K562 (cell line): ENCODE measurements at regions not wholly inside any gene's neighbourhood (a gene's known extent, or its start where the extent isn't known, plus 50 kb on each side); places are given as distances from the start of the nearest gene placed in this dataset.

Experiments
- ATAC-seq: fragments of 200-7000 bp; cut with Tn5 transposase; 3 replicates; pipeline ENCODE4 v1.9.1; 2020; ENCODE audit warnings: moderate library complexity
- BruUV-seq: library from RNA; stranded (reverse); fragments of 400-500 nt; replicated peaks from 2 replicates; lab custom pipeline; 2021; lab: Mats Ljungman, UMichigan
- CTCF ChIA-PET: fragments of 300-600 bp; formaldehyde crosslinking; extraction: SDS; loops from one replicate; lab custom pipeline; 2021; ENCODE audit warnings: low intra/inter-chr PET ratio; lab: Yijun Ruan, JAX
- POLR2A ChIA-PET: fragments of 300-600, 350-650 bp; sonication (Branson Sonifier 250); formaldehyde crosslinking; extraction: SDS; loops from one replicate; lab custom pipeline; 2021; ENCODE audit warnings: antibody characterized with exemption, inconsistent platforms; lab: Yijun Ruan, JAX
- DNase-seq, 4 experiments: peaks; one replicate each; pipeline versions ENCODE4 v3.0.0 to v3.0.0-alpha.2; 2011 to 2018; ENCODE audit warnings: low spot score in 3 of 4, mixed read lengths in 3 of 4; ENCODE audit errors: extremely low read depth in 1 of 4
- FAIRE-seq: peaks from 2 replicates; lab custom pipeline; 2011; peaks lifted over from hg19 to GRCh38; lab: Jason Lieb, UNC
- H2AFZ ChIP-seq: 2 replicates; pipeline ENCODE4 v1.6.0; 2011; ENCODE audit warnings: low read depth, low read length, control low read depth, inconsistent platforms
- H3K27ac ChIP-seq: fragments of 200-600 bp; 3 replicates; pipeline ENCODE4 v1.8.0; 2011; ENCODE audit warnings: low read depth, mild to moderate bottlenecking, control low read depth, inconsistent platforms, low read length, moderate library complexity, mixed read lengths; ENCODE audit errors: extremely low read depth
- H3K27me3 ChIP-seq, 2 experiments: fragments of 300-600 bp in 1 of 2; 2 replicates in 1 of 2; 3 replicates in 1 of 2; pipeline versions ENCODE4 v1.6.0 to v1.8.0; 2011; ENCODE audit warnings: inconsistent platforms in 2 of 2, low read length in 2 of 2, mild to moderate bottlenecking in 1 of 2, mixed read lengths in 1 of 2, moderate library complexity in 1 of 2; ENCODE audit not compliant: control insufficient read depth in 2 of 2, insufficient read depth in 2 of 2
- H3K36me3 ChIP-seq: fragments of 300-600 bp; 3 replicates; pipeline ENCODE4 v1.8.0; 2011; ENCODE audit warnings: mild to moderate bottlenecking, low read length, inconsistent platforms; ENCODE audit not compliant: control insufficient read depth, insufficient read depth
- H3K4me1 ChIP-seq, 2 experiments: fragments of 200-600 bp in 1 of 2; replicated peaks in 1 of 2; 2 replicates in 1 of 2; 3 replicates in 1 of 2; pipeline versions ENCODE4 v1.5.1 to v1.8.0; 2011; ENCODE audit warnings: inconsistent platforms in 2 of 2, low read length in 2 of 2, mild to moderate bottlenecking in 1 of 2, mixed read lengths in 1 of 2, moderate library complexity in 1 of 2; ENCODE audit not compliant: control insufficient read depth in 2 of 2, insufficient read depth in 2 of 2
- H3K4me2 ChIP-seq: 2 replicates; pipeline ENCODE4 v1.6.1; 2011; ENCODE audit warnings: low read length, control low read depth, inconsistent platforms, mixed read lengths; ENCODE audit not compliant: insufficient read depth
- H3K4me3 ChIP-seq: fragments of 200-600 bp; sonication (generic), shearing (Covaris generic); 2 replicates; pipeline ENCODE4 v1.5.1; 2016; ENCODE audit warnings: control low read depth, inconsistent platforms
- H3K79me2 ChIP-seq: fragments of 200-600 bp; 3 replicates; pipeline ENCODE4 v1.8.0; 2011; ENCODE audit warnings: low read length, inconsistent platforms; ENCODE audit not compliant: control insufficient read depth, insufficient read depth
- H3K9ac ChIP-seq, 2 experiments: 2 replicates each; pipeline versions ENCODE4 v1.6.0 to v1.6.1; 2011; ENCODE audit warnings: low read depth in 2 of 2, low read length in 2 of 2, control low read depth in 1 of 2, inconsistent platforms in 1 of 2, mild to moderate bottlenecking in 1 of 2, mixed read lengths in 1 of 2; ENCODE audit not compliant: insufficient read depth in 1 of 2
- H3K9me1 ChIP-seq: one replicate; pipeline ENCODE4 v1.6.0; 2011; ENCODE audit warnings: inconsistent platforms, mild to moderate bottlenecking, low read length, moderate library complexity; ENCODE audit not compliant: control insufficient read depth, insufficient read depth
- H3K9me3 ChIP-seq: replicated peaks from 2 replicates; pipeline ENCODE4 v1.5.1; 2011; ENCODE audit warnings: low read depth, low read length, inconsistent platforms; ENCODE audit not compliant: control insufficient read depth, insufficient read depth
- H4K20me1 ChIP-seq: replicated peaks from 2 replicates; pipeline ENCODE4 v1.6.1; 2011; ENCODE audit warnings: low read length, inconsistent platforms, mixed read lengths; ENCODE audit not compliant: control insufficient read depth, insufficient read depth
- BCOR ChIP-seq: fragments of 450-650 bp; IDR thresholded peaks from 2 replicates; pipeline ENCODE4 v1.6.1; 2016
- COPS2 ChIP-seq: fragments of 450-650 bp; conservative IDR thresholded peaks from 2 replicates; pipeline ENCODE4 v1.6.1; 2016; ENCODE audit warnings: mild to moderate bottlenecking, moderate library complexity
- FOXP1 ChIP-seq: sonication (generic); formaldehyde crosslinking; IDR thresholded peaks from 2 replicates; pipeline ENCODE4 v1.8.0; 2022; ENCODE audit warnings: mild to moderate bottlenecking, missing genetic modification reagents
- HNRNPL ChIP-seq: fragments of 200-400 bp; formaldehyde crosslinking; IDR thresholded peaks from 2 replicates; pipeline ENCODE4 v1.6.1; 2017; ENCODE audit warnings: low read depth, mild to moderate bottlenecking, low read length
- HNRNPLL ChIP-seq: fragments of 200-400 bp; formaldehyde crosslinking; IDR thresholded peaks from 2 replicates; pipeline ENCODE4 v1.6.1; 2017; ENCODE audit warnings: low read length, low read depth, mild to moderate bottlenecking; ENCODE audit not compliant: poor library complexity, severe bottlenecking
- MAFF ChIP-seq: IDR thresholded peaks from 2 replicates; pipeline ENCODE4 v1.6.1; 2012; ENCODE audit warnings: low read length, improper control_type of control experiment
- MAFG ChIP-seq: fragments of 450-650 bp; conservative IDR thresholded peaks from 2 replicates; pipeline ENCODE4 v1.6.1; 2016; ENCODE audit warnings: missing genetic modification characterization, missing compliant biosample characterization
- MAFK ChIP-seq: IDR thresholded peaks from 2 replicates; pipeline ENCODE4 v1.6.1; 2011; ENCODE audit warnings: low read length, improper control_type of control experiment
- MEF2A ChIP-seq: IDR thresholded peaks from 2 replicates; pipeline ENCODE4 v1.6.1; 2011; ENCODE audit warnings: low read depth, mild to moderate bottlenecking, low read length, moderate library complexity; ENCODE audit not compliant: control insufficient read depth
- NR2C1 ChIP-seq, 2 experiments: fragments of 450-650 bp; IDR thresholded peaks; 2 replicates each; pipeline ENCODE4 v1.6.1; 2017; ENCODE audit warnings: mild to moderate bottlenecking in 2 of 2, antibody characterized with exemption in 1 of 2, inconsistent platforms in 1 of 2, missing compliant biosample characterization in 1 of 2, missing genetic modification characterization in 1 of 2
- PHTF2 ChIP-seq: fragments of 250-450 bp; sonication (Bioruptor Pico); IDR thresholded peaks from 2 replicates; pipeline ENCODE4 v1.5.0; 2021; ENCODE audit warnings: mild to moderate bottlenecking
- PML ChIP-seq: IDR thresholded peaks from 2 replicates; pipeline ENCODE4 v1.6.1; 2012; ENCODE audit warnings: low read length, inconsistent platforms
- PURB ChIP-seq: sonication (generic); formaldehyde crosslinking; IDR thresholded peaks from 2 replicates; pipeline ENCODE4 v1.9.0; 2021; ENCODE audit warnings: low read depth, mild to moderate bottlenecking, missing genetic modification reagents
- ZNF274 ChIP-seq: IDR thresholded peaks from 2 replicates; pipeline ENCODE4 v1.6.1; 2011; ENCODE audit warnings: low read depth, mild to moderate bottlenecking, low read length, moderate library complexity, borderline replicate concordance
- ZNF316 ChIP-seq: fragments of 450-650 bp; IDR thresholded peaks from 2 replicates; pipeline ENCODE4 v1.6.1; 2016
- ZNF586 ChIP-seq: fragments of 450-650 bp; formaldehyde crosslinking; conservative IDR thresholded peaks from 2 replicates; pipeline ENCODE4 v1.4.0; 2020; ENCODE audit warnings: mild to moderate bottlenecking, moderate library complexity
- WGBS: fragments of 100-300 bp; shearing (Covaris generic); methylation state at CpG from one replicate; pipeline ENCODE4 v1.1.6; 2016; ENCODE audit warnings: low coverage, mixed read lengths; ENCODE audit not compliant: insufficient coverage; ENCODE audit errors: missing lambda C conversion rate; 5-methylcytosine and 5-hydroxymethylcytosine counted together
- in situ Hi-C: fragments of 300-500 bp; cut with MboI; formaldehyde crosslinking; loops from 4 replicates; pipeline ENCODE4 v1.15.0; 2018; ENCODE audit warnings: inconsistent platforms, mixed read lengths
- intact Hi-C: fragments of 100-400 bp; cut with micrococcal nuclease; formaldehyde crosslinking; loops from 2 replicates; pipeline ENCODE4 v1.14.2; 2022

DNA sequence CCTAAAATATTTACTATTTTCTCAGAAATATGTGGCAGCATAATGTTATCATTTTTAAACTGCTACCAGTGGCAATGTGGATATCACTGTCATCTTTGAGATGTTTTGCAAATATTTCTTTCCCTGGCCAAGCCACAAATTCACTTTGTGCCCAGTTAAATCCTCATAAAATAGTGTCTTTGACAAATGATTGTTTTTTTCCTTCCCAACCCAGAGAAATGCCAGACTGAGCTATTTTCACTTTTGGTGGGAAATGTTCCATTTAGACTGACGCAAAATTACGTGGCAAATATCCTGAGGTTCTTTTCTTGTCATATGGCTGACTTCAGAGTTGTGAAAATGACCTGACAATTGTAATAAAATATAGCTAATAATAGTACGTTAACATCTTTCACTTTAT, 807.0 kb upstream of the SOX9 start (continued):
- no peak for TF ChIP-seq COPS2
- TF ChIP-seq PHTF2 (CRISPR knock-in tag), result no peak
- TF ChIP-seq BCOR, result no peak
- TF ChIP-seq ZNF586 (CRISPR knock-in tag), result no peak
- TF ChIP-seq FOXP1 (CRISPR knock-in tag), result no peak
- no peak for TF ChIP-seq HNRNPL

DNA sequence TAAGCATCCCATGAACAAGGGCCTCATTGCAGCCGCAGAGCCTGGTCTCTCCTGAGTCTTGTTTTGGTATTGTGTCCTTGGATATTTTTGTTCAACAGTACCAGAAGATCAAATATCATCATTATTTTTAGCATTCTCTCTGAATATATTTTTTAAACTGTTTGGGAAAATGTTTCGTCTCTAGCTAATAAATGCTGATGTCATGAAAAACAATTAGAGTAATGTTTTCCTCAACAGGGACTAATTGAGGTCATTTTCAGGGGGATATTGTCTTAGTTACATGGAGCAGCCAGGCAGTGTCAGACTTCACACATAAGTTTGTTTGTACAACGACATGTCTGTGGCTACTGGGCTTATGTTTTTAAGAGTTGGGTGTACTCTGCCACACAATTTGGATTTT, 805.3 kb upstream of the SOX9 start:
- no peaks in the 10 kb centered on the region for H3K4me1 ChIP-seq
- CTCF ChIA-PET, result no interaction called here
- 0% methylated on average over 3 of the region's 3 CpGs for WGBS
- H4K20me1 ChIP-seq, result no peaks in the 10 kb centered on the region
- H3K4me2 ChIP-seq, result no peak overlapping the region
- POLR2A ChIA-PET, result no interaction called here
- DNase-seq (no peak), ATAC-seq (no peak)
- H2AFZ ChIP-seq, result no peak overlapping the region
- H3K36me3 ChIP-seq, result no peaks in the 10 kb centered on the region
- intact Hi-C loops, result no loop called here
- TF ChIP-seq PURB (CRISPR knock-in tag) (no peak), ZNF274 (no peak), NR2C1 (IDR thresholded peaks at IDR 0.05) (no peak), NR2C1 (tag; IDR thresholded peaks at IDR 0.05) (no peak), MEF2A (no peak), PML (no peak), MAFG (tag) (0 out of 2 replicates have a peak, but pooled peaks have one; percentile 10), MAFK (peak; percentile 32; the same call in 1 of the 2 replicates), ZNF316 (peak; percentile 19; the same call in 1 of the 2 replicates), HNRNPLL (no peak), MAFF (peak; percentile 32)
- TF ChIP-seq, all 486 proteins: peak for 4
- Histone ChIP-seq H3K27ac (no peak overlapping the region), H3K79me2 (no peaks in the 10 kb centered on the region), H3K9me1 (no peaks in the 10 kb centered on the region), H3K9ac (no peak overlapping the region), H3K4me3 (no peak overlapping the region), H3K27me3 (no peaks in the 10 kb centered on the region), H3K9me3 (no peaks in the 10 kb centered on the region)
- no TSS peak for BruUV-seq
- in situ Hi-C loops, result no loop called here
- no peak for FAIRE-seq
